ENCODE measurements at regions not wholly inside any gene's neighbourhood (a gene's known extent, or its start where the extent isn't known, plus 50 kb on each side); places are given as distances from the start of the nearest gene placed in this dataset.

DNA sequence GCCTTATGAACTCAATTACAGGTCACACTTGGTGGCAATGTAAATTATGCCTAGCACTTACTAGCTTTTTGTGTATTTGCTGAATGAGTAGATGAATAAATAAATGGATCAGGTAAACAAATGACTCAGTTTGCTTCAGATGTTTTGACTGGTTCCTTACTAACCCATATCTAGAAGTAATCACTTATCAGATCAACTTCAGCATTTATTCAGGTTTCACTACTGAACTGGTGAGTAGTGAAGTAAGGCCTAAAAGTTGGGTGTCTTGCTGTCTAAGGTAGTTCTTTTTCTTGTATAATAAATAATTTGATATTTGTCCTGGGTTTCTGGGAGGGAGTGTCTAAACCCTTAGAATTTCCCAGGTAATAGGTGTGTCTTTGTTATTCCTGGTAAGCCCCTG is 205.0 kb downstream of the UXS1 start:
- H3K27ac ChIP-seq, result no peak overlapping the region
- TF ChIP-seq, protein P1, sequence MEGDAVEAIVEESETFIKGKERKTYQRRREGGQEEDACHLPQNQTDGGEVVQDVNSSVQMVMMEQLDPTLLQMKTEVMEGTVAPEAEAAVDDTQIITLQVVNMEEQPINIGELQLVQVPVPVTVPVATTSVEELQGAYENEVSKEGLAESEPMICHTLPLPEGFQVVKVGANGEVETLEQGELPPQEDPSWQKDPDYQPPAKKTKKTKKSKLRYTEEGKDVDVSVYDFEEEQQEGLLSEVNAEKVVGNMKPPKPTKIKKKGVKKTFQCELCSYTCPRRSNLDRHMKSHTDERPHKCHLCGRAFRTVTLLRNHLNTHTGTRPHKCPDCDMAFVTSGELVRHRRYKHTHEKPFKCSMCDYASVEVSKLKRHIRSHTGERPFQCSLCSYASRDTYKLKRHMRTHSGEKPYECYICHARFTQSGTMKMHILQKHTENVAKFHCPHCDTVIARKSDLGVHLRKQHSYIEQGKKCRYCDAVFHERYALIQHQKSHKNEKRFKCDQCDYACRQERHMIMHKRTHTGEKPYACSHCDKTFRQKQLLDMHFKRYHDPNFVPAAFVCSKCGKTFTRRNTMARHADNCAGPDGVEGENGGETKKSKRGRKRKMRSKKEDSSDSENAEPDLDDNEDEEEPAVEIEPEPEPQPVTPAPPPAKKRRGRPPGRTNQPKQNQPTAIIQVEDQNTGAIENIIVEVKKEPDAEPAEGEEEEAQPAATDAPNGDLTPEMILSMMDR (conservative IDR thresholded peaks at IDR 0.05; ENCODE audit: low read depth), result no peak
- POLR2A ChIA-PET (ENCODE audit: low non-redundant PET), result no interaction called here
- DNase-seq (ENCODE audit: low spot score), result no peak
- CTCF ChIA-PET, result no interaction called here

DNA sequence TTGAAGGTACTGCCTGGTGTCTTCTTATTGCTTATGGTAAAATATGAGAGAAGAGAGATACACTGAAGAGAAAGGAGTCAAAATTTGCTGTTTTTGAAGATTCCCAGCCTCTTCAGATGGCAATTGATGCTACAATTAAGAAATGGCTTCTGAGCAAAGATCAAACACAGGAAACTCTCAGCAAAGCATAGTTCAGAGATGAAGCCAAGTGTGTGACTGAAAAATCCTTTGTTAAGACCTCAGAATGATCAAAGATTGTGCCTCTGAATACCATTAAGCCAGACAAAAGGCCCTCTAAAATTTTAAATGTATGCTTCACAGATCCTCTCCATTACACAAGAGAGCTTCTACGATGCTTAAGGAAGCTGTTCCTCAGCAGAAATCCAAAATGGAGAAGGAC is 216.3 kb downstream of the UXS1 start:
- TF ChIP-seq, protein P1 (conservative IDR thresholded peaks at IDR 0.05; ENCODE audit: low read depth), result no peak
- ChIA-PET CTCF (no interaction called here), POLR2A (ENCODE audit: low non-redundant PET) (no interaction called here)
- no peak overlapping the region for H3K27ac ChIP-seq
- DNase-seq (ENCODE audit: low spot score), result no peak

DNA sequence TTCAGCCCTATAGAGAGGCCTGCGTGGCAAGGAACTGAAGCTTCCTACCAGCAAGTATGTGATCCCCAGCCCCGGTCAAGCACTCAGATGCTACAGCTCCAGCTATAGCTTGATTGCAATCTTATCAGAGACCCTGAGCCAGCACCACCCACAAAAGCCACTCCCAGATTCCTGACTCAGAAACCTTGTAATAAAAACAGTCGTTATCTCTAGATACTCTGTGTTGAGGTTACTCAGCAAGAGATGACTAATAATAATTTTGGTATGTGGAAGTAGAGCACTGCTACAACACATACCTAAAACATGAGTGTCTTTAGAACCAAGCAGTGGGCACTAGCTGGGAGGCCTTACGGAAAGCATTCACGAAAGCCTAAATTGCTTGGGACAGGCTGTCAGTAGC is 216.9 kb downstream of the UXS1 start:
- CTCF ChIA-PET, result no interaction called here
- DNase-seq (ENCODE audit: low spot score), result peak; percentile 82
- H3K27ac ChIP-seq, result no peak overlapping the region
- TF ChIP-seq, protein P1 (conservative IDR thresholded peaks at IDR 0.05; ENCODE audit: low read depth), result no peak
- POLR2A ChIA-PET (ENCODE audit: low non-redundant PET), result no interaction called here

DNA sequence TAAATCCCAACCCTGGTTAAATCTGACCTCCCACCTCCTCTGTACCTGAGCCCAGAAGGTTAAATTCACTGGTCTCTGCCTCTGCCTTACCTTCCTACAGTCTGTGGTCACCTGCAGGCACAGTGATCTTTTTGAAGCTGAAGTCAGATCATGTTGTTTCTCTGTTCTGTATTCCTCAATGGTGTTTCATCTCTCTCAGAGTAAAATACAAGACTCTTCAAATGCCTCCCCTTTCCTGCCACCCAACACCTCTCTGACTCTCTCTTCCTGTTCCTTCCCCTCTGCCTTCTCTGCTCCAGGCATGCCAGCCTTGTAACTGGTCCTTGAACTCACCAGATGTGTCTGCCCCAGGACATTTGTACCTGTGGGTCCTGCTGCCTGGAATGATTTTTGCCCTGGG is 219.3 kb downstream of the UXS1 start:
- TF ChIP-seq, protein P1 (conservative IDR thresholded peaks at IDR 0.05; ENCODE audit: low read depth), result no peak
- ChIA-PET POLR2A (ENCODE audit: low non-redundant PET) (no interaction called here), CTCF (no interaction called here)
- no peak for DNase-seq (ENCODE audit: low spot score)
- no peak overlapping the region for H3K27ac ChIP-seq

DNA sequence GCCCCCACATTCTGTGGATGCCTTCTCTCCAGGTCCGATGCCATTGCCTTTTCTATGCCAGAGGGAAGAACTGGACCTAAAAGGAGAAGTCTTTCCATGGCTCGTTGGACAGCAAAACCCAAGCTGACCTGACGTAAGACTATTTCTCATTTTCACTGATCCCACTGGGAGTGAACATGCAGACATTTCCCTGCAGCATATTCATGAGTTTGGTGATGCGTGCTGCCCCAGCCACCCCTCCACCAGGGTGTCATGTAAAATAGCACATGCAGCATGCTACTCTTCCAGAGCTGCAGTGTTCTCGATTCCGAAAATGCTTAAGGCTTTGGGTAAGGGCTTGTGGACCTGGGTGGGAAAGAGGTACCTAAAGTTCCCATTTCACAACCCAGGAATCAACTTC is 221.2 kb downstream of the UXS1 start:
- TF ChIP-seq, protein P1 (conservative IDR thresholded peaks at IDR 0.05; ENCODE audit: low read depth), result no peak
- ChIA-PET POLR2A (ENCODE audit: low non-redundant PET) (no interaction called here), CTCF (no interaction called here)
- H3K27ac ChIP-seq, result no peak overlapping the region
- no peak for DNase-seq (ENCODE audit: low spot score)

DNA sequence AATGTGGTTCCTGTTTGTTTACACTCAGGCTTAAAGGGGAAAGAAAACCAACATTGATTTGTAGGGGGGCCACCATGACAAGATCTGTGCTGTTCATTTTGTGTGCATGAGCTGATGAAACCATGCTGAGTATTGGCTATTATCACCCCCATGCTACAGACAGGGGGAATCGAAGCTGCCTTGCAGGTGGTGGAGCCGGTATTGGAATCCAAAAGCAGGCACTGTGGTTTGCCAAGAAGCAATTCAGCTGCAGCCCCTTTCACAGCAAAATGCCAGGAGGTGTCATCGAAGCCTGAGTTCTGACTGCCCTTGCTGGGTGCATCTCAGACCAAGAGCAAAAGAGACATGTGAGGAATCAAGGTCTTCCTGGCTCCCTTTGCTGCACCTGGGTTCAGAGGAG is 221.9 kb downstream of the UXS1 start:
- no peak overlapping the region for H3K27ac ChIP-seq
- ChIA-PET CTCF (no interaction called here), POLR2A (ENCODE audit: low non-redundant PET) (no interaction called here)
- no peak for DNase-seq (ENCODE audit: low spot score)
- TF ChIP-seq, protein P1 (conservative IDR thresholded peaks at IDR 0.05; ENCODE audit: low read depth), result no peak

DNA sequence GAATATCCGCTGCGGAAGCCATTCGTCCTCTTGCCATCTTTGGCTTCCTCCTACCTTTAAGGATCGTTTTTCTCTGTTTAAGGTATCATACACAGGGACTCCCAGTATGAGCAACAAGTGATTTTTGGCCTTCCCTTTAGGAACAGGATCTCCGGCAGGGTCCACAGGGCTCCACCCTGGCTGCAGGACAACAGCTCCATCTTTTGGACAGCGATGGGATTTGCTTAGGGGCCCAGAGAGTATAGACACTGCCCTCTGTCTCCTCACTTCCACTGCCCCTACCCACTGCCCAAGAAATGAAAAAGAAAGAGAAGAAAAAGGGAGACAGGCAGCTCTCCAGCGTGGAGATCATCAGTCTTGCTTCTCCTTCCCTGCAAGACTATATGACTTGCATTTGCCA is 224.5 kb downstream of the UXS1 start:
- TF ChIP-seq, protein P1 (conservative IDR thresholded peaks at IDR 0.05; ENCODE audit: low read depth), result no peak
- no peak overlapping the region for H3K27ac ChIP-seq
- ChIA-PET POLR2A (ENCODE audit: low non-redundant PET) (no interaction called here), CTCF (no interaction called here)
- no peak for DNase-seq (ENCODE audit: low spot score)

All from RWPE1 (cell line).